ENCODE measurements at regions not wholly inside any gene's neighbourhood (a gene's known extent, or its start where the extent isn't known, plus 50 kb on each side); places are given as distances from the start of the nearest gene placed in this dataset.

GRCh38 chr18:76593843-76594242 is 98.8 kb upstream of the ZNF516 start:
- TF ChIP-seq Cebpa-rat (IDR thresholded peaks at IDR 0.05), result no peak
- Histone ChIP-seq H3K9ac (no peak overlapping the region), H4K20me1 (no peaks in the 10 kb centered on the region), H3K9me3 (no peaks in the 10 kb centered on the region), H3K4me3 (no peak overlapping the region), H3K4me2 (no peak overlapping the region; the same call in 1 of the 2 replicates), H3K4me1 (0 out of 2 replicates have a peak, but pooled peaks cover 4% of the 10 kb centered on the region), H3K27me3 (no peaks in the 10 kb centered on the region), H3K27ac (no peak overlapping the region), H3K36me3 (no peaks in the 10 kb centered on the region)

- no peak overlapping the region for H3K4me2 ChIP-seq
- H3K27ac ChIP-seq, result no peak overlapping the region
- H3K4me3 ChIP-seq, result no peak overlapping the region
- H3K27me3 ChIP-seq, result no peaks in the 10 kb centered on the region
- H3K4me1 ChIP-seq, result 0 out of 2 replicates have a peak, but pooled peaks cover 4% of the 10 kb centered on the region
- H4K20me1 ChIP-seq, result no peaks in the 10 kb centered on the region
- no peaks in the 10 kb centered on the region for H3K36me3 ChIP-seq
- H3K9me3 ChIP-seq, result no peaks in the 10 kb centered on the region
- no peak for TF ChIP-seq Cebpa-rat (IDR thresholded peaks at IDR 0.05)
- no peak overlapping the region for H3K9ac ChIP-seq
Measured at GRCh38 chr18:76592981-76593381, 97.9 kb upstream of the ZNF516 start.

- Histone ChIP-seq H3K9ac (no peak overlapping the region), H3K27me3 (no peaks in the 10 kb centered on the region), H3K36me3 (no peaks in the 10 kb centered on the region), H3K4me1 (0 out of 2 replicates have a peak, but pooled peaks cover 4% of the 10 kb centered on the region), H4K20me1 (no peaks in the 10 kb centered on the region), H3K4me3 (no peak overlapping the region), H3K4me2 (no peak overlapping the region), H3K9me3 (no peaks in the 10 kb centered on the region), H3K27ac (no peak overlapping the region)
- TF ChIP-seq Cebpa-rat (IDR thresholded peaks at IDR 0.05), result no peak
Measured at GRCh38 chr18:76592096-76592495, 97.1 kb upstream of the ZNF516 start.

GRCh38 chr18:76589866-76590265 is 94.8 kb upstream of the ZNF516 start:
- Histone ChIP-seq H3K4me2 (no peak overlapping the region), H4K20me1 (no peaks in the 10 kb centered on the region), H3K27me3 (no peaks in the 10 kb centered on the region), H3K9ac (no peak overlapping the region), H3K4me1 (0 out of 2 replicates have a peak, but pooled peaks cover 4% of the 10 kb centered on the region), H3K27ac (no peak overlapping the region), H3K4me3 (no peak overlapping the region), H3K36me3 (no peaks in the 10 kb centered on the region), H3K9me3 (no peaks in the 10 kb centered on the region)
- TF ChIP-seq Cebpa-rat (IDR thresholded peaks at IDR 0.05), result no peak

- Histone ChIP-seq H3K4me1 (0 out of 2 replicates have a peak, but pooled peaks cover 4% of the 10 kb centered on the region), H3K4me3 (no peak overlapping the region), H3K27me3 (no peaks in the 10 kb centered on the region), H4K20me1 (no peaks in the 10 kb centered on the region), H3K9me3 (no peaks in the 10 kb centered on the region), H3K9ac (no peak overlapping the region), H3K4me2 (no peak overlapping the region), H3K36me3 (no peaks in the 10 kb centered on the region), H3K27ac (no peak overlapping the region)
- no peak for TF ChIP-seq Cebpa-rat (IDR thresholded peaks at IDR 0.05)
Measured at GRCh38 chr18:76589316-76589715, 94.3 kb upstream of the ZNF516 start.

- H3K4me3 ChIP-seq, result no peak overlapping the region
- H3K36me3 ChIP-seq, result no peaks in the 10 kb centered on the region
- H4K20me1 ChIP-seq, result no peaks in the 10 kb centered on the region
- TF ChIP-seq Cebpa-rat (IDR thresholded peaks at IDR 0.05), result no peak
- H3K9ac ChIP-seq, result no peak overlapping the region
- H3K4me1 ChIP-seq, result 0 out of 2 replicates have a peak, but pooled peaks cover 4% of the 10 kb centered on the region
- no peak overlapping the region for H3K27ac ChIP-seq
- H3K4me2 ChIP-seq, result no peak overlapping the region
- H3K9me3 ChIP-seq, result no peaks in the 10 kb centered on the region
- no peaks in the 10 kb centered on the region for H3K27me3 ChIP-seq
Measured at GRCh38 chr18:76588601-76589226, 93.7 kb upstream of the ZNF516 start.

GRCh38 chr18:76587879-76588271 is 92.8 kb upstream of the ZNF516 start:
- Histone ChIP-seq H3K9ac (no peak overlapping the region), H3K4me3 (no peak overlapping the region), H3K4me2 (no peak overlapping the region), H3K27me3 (no peaks in the 10 kb centered on the region), H3K27ac (no peak overlapping the region), H3K9me3 (no peaks in the 10 kb centered on the region), H4K20me1 (no peaks in the 10 kb centered on the region), H3K4me1 (0 out of 2 replicates have a peak, but pooled peaks cover 2% of the 10 kb centered on the region), H3K36me3 (no peaks in the 10 kb centered on the region)
- no peak for TF ChIP-seq Cebpa-rat (IDR thresholded peaks at IDR 0.05)

- Histone ChIP-seq H3K4me3 (no peak overlapping the region), H3K4me2 (no peak overlapping the region), H3K9me3 (no peaks in the 10 kb centered on the region), H3K4me1 (no peaks in the 10 kb centered on the region), H3K9ac (no peak overlapping the region), H3K36me3 (no peaks in the 10 kb centered on the region), H3K27me3 (no peaks in the 10 kb centered on the region), H4K20me1 (no peaks in the 10 kb centered on the region), H3K27ac (no peak overlapping the region)
- no peak for TF ChIP-seq Cebpa-rat (IDR thresholded peaks at IDR 0.05)
Measured at GRCh38 chr18:76587147-76587878, 92.3 kb upstream of the ZNF516 start.

GRCh38 chr18:76584414-76585310 is 89.6 kb upstream of the ZNF516 start:
- no peaks in the 10 kb centered on the region for H3K9me3 ChIP-seq
- H3K27me3 ChIP-seq, result no peaks in the 10 kb centered on the region
- no peak overlapping the region for H3K27ac ChIP-seq
- no peak overlapping the region for H3K9ac ChIP-seq
- no peak overlapping the region for H3K4me2 ChIP-seq
- no peaks in the 10 kb centered on the region for H3K4me1 ChIP-seq
- no peaks in the 10 kb centered on the region for H3K36me3 ChIP-seq
- no peak overlapping the region for H3K4me3 ChIP-seq
- no peaks in the 10 kb centered on the region for H4K20me1 ChIP-seq
- no peak for TF ChIP-seq Cebpa-rat (IDR thresholded peaks at IDR 0.05)
